ENCODE measurements at regions not wholly inside any gene's neighbourhood (a gene's known extent, or its start where the extent isn't known, plus 50 kb on each side); places are given as distances from the start of the nearest gene placed in this dataset.

DNA sequence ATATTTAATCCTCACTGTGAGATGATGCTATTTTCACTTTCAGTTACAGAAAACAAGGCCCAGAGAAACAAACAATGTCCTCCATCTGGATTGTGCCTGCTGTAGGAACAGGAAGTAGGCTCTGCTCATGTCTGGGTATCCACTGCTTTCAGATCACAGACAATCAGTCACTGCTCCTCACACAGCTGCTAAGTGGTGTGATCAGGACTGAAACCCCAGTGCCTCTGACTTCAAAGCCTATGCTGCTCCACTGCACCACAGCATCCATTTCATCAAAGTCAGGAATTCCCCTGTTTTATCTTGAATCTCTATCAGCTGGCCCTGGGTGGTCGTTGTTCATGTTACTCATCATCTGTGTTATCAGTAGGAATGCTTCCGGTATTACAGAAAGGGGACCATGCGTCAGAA is 303.8 kb upstream of the TRIB2 start:
- DNase-seq (ENCODE audit: low read depth, low spot score) = no peak

DNA sequence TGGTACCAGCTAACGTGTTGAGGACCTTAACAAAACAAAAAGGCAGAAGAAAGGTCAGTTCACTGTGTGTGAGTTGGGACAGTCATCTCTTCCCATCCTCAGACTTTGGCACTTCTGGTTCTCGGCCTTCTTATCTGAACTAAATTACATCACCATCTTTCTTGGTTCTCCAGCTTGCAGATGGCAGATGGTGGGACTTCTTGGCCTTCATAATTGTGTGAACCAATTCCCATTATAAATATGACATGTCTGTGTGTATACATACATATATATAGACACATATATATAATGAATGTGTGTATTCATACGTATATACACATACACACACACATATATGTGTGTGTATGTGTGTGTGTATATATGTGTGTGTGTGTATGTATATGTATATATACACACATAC is 301.2 kb upstream of the TRIB2 start:
- no peak for DNase-seq (ENCODE audit: low read depth, low spot score)

DNA sequence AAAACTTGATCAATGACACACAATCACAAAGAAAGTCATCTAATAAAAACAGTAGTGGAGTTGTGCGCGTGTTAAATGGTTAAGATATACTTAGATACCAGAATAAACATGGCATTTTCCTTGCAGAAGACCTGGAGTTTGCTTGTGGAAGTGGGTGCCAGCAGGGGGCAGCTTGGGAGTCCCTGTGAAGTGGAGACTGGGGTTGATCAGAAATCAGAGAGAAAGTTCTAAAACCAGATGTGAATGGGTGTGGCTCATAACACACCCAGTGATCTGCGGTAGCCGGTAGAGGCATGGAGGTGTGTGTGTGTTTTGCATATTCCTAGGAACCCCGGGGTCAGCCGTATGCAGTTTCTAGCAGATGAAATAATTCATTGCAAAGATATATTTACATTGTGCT is 300.1 kb upstream of the TRIB2 start:
- peak; percentile 24 for DNase-seq (ENCODE audit: low read depth, low spot score)

DNA sequence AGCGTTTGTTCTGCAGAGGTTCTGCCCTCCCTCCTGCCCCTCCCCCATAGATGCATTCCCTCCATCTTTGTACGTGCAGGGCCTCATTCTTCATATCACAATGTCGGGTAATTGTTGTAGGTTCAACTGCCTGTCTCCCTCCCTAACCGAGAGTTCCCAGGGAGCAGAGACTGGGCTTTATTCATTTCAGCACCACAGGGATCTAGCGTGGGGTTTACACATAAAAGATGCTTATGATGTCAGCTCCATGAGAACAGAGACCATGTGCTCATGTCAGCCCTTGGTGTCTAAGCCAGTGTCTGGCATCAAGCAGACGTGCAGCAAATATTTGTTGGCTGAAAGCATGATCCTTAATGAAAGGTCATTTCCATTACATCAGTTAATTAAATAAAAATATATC is 298.9 kb upstream of the TRIB2 start:
- no peak for DNase-seq (ENCODE audit: low read depth, low spot score)

DNA sequence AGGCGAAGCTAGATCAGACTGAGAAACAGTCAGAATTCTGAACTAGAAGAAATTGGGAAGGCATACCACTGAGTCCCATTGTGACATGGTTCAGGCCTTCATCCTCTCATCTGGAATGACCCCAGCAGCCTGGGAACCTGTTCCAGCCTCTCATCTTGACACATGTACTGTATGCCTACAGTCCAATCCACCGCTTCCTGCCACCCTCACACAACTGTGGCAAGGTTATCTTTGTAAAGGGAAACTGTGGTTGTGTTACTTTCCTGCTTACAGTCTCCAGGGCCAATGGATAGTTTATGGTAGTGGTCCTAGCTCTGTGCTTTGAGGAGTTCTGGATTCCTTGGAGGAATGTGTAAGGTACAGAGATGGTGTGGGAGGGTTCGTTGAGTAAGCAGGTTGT is 296.9 kb upstream of the TRIB2 start:
- DNase-seq (ENCODE audit: low read depth, low spot score) = no peak

DNA sequence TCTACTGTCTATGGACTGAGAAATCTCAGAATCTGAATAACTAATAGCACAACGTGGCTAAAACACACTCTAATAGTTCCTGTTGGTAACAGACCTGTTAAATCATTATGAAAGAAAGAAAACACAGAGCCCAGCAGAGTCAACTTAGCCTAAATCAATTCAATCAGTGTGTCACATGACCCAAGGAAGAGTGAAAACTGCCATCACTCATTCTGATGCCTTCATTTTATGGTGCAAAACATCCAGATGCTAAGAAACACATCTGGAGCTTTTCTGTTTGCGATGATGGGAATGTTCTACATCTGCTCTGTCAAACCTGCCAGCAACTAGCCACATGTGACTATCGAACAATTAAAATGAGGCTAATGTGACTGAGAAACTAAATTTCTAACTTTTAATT is 295.7 kb upstream of the TRIB2 start:
- no peak for DNase-seq (ENCODE audit: low read depth, low spot score)

DNA sequence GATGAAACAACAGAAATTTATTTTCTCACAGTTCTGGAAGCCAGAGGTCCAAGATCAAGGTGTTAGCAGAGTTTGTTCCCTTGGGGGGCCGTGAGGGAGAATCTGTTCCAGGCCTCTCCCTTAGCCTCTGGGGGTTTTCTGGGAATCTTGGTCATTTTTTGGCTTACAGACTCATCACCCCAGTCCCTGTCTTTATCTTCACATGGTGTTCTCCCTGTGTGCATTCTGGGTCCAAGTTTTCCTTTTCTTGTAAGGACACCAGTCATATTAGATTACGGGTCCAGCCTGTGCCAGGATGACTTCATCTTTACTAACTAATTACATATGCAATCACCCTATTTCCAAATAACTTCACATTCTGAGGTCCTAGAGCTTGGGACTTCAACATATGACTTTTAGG is 292.5 kb upstream of the TRIB2 start:
- no peak for DNase-seq (ENCODE audit: low read depth, low spot score)

DNA sequence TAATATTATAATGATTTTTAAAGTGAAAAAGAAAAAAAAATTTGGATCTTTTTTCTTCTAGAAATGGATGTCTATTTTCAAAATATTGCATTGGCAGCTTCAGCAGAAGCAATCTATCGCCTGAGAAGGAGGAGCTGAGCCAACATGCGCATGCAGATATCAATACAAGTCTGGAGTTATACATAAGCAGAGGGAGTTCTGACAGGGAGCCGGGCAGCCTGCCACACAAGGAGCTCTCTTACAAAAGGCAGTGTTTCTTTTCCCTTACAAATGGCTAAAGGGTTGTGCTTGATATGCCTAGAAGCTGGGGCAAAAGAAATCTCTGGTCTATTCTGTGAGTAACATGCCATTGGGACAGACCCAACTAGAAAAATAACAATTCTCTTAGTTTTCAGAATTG is 291.9 kb upstream of the TRIB2 start:
- no peak for DNase-seq (ENCODE audit: low read depth, low spot score)

DNA sequence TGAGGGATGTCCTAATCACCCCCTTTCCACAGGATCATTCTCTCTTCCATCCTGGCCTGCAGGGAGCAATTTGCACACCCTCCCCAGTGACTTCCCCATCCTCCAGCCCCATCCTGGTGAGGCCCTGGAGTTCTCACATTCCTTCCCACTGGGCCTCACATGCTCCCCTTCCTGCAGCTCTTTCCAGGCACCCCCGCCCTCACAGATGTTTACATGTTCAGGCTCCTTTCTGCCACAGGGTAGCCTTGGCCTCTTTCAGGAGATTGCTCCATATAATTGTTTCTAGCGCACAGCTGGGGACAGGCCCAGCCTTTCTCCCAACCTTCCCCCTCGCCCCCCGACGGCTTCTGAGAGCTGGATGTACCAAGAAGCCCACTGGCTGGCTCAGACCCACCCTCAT is 288.4 kb upstream of the TRIB2 start:
- DNase-seq (ENCODE audit: low read depth, low spot score) = no peak

DNA sequence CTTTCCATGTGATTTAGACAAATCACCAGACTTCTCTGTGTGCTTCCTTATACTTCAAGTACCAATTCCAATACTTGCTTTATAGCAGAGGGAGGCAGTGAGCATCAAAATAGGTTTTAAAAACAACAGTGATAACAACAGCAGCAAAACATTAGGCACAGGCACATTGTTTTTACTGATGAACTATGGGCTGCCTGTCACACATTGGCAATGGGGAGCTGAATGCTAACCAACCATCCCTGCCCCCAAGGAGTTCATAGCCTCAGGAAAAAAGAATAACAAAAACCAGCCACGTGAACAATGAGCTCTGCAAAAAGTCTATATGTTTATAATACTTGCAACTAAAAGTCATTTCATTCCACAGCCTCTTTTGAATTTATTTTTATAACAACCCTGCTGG is 287.9 kb upstream of the TRIB2 start:
- no peak for DNase-seq (ENCODE audit: low read depth, low spot score)

DNA sequence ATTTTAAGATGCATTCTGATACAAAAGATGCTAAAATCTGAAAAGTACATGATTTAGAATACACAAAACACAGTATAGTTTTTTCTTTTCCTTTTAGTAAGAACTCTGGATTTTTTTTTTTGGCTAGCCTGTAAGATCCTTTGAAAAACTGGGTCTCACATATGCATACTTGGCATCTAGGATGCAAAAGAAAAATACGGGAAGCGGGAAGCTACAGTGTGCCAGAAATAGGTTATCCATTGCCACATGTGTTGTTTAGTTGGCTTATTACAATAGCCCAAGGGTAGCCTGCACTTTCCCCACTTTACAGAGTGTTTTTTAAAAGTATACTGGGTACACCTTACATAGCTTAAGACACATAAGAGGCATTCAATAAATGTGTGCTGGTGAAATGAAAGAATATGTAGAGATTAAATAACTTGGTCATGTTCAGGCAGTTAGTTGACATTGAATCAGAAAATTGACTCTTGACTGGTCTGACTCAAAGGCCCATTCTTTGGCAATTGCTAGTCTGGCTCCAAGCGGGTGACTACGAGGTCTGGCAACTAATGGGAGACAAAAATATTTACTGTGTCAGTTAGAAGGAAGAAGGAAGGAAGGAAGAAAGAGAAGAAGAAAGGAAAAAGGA is 286.8 kb upstream of the TRIB2 start:
- no peak for DNase-seq (ENCODE audit: low read depth, low spot score)

DNA sequence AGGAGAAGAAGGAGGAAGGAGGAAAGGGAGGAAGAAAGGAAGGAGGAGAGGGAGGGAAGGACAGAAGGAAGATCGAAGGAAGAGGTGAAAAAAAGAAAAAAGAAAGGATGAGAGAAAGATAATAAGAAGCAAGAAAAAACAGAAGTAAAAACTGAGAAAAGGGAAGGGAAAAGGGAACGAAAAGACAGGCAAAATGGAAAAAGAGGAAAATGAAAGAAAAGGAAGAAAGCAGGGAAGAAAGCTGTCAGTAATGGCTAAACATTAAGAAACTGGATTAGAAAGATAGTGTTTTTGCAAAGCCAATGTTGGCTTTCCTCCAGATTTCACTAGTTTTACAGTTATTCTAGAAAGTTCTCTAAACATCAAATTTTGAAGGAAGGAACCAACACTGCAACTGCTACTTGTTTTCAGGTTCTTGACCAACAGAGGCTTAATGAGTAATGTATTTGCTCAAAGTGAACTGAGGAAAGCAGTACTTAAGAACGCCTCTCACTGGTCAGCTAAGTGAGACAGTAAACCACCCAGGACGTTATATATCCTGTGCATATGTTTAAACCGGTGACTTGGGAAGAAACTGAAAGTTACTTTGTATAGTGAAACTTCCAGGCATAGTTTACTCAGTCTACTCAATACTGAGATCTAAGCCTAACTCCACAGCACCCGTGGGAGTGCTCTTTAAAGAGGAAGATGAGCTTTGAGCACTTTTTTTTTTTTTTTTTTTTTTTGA is 286.2 kb upstream of the TRIB2 start:
- DNase-seq (ENCODE audit: low read depth, low spot score) = no peak

DNA sequence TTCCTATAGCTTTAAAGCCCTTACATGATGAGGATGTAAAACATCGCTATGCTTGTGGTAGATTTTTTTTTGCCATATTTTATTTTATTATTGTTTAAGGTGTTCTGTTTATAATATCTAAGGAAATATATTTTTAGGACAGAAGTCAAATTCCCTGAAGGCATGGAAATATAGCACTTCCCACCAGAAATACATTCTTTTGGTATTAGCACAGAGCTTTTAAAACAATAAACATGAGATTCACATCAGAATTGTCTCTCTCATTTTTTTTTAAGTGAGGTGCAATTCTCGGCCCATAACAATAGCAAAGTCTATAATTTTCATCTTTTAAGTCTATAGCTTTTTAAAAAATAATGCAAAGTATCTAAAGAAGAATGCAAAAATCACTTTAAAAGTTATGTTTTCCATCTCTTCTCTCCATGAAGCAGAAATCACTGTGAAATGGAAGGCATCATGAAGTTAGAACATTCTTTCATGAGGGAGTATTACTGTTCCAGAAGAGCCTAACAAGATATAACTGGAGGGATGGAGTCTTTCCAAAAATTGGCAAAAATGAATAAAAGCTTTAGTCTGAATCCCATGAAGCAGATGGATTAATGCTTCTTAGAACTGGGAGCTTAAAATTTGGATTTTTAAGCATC is 283.6 kb upstream of the TRIB2 start:
- no peak for DNase-seq (ENCODE audit: low read depth, low spot score)

DNA sequence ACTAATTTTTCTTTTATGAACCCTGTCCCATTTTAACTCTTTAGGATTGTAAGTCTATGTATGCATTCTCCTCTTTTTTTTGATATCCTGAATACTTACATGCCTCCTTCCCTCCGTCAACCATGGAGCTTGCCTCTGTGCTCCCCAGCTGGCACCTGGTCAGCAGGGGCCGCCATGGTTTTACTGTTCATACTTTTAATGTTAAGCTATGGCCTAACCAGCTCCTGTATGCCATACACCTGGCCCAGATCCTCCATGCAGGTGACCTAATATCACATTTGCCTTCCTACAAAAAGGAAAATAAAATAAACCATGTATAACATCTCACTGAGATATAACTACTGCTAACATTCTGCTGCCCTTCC is 283.1 kb upstream of the TRIB2 start:
- no peak for DNase-seq (ENCODE audit: low read depth, low spot score)

DNA sequence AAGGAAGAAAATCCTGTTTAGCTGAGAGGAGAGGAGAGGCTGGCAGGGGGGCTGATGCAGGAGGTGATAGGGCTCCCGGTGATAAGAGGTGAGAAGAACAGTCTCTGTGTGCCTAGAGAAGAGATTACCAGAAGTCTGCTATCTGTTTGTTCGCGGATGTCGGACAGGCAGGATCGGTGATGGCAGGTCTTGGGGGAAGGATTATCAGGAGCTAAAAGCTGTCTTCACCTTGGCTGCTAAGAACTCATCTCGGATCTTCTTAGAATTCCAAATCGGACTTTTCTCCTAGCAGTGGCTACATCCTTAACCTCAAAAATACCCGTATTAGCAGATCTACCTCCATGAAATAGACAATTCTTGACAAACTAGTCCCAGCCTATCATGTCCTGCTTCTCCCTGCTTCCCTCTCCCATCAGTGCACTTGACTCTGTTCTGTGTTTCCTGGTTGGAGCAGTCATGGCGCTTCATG is 282.1 kb upstream of the TRIB2 start:
- DNase-seq (ENCODE audit: low read depth, low spot score) = no peak

DNA sequence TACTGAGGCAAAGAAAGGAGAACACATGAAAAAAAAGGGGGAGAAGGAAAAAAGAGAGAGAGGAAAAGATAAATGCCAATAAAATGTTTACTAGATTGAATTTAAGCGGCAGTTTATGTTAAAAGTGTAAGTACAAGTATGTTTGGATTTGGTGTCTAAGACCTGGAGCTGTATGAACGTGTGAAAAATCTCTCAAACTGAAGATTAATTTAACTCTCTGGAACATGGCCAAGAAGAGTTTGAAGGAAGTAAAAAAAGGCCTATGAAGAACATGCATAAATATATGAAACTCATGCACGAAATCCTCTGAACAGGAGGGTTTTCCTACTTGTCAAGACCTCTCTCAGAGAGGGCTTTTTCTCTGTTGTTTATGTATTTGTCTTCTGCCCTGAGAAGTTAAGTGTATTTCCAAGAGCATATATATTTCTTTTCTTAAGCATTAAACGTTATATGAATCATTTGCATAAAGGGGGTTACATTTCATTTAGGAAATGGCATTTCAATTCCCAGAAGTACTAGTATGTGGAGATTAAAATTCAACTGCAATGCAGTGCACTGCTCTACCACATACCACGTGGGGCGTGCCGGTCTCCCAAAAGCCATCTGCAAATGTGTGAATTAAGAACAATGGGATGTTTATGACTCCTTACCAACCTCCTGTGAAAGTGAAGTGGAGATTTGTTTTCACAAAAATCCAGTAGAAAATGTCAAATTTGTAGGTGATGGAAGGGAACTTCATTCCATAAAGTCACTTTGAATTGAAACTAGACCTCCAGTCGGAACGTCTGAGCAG is 281.1 kb upstream of the TRIB2 start:
- DNase-seq (ENCODE audit: low read depth, low spot score) = no peak

DNA sequence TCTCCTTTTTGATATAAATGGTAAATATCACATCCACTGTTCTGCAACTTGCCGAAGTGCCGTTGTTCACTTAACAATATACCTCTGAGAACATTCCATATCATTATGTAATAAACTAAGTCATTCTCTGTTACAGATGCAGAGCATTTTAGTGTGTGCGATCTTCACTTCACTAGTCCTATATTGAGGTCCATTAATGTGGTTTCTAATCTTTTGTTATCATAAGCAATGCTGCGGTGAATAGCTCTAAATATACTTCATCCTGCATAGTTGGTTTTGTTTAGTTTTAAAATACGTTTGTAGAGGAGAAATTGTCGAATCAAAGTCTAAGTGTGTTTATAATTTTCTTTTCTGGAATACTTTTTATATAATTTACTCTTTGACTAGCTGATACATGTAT is 280.3 kb upstream of the TRIB2 start:
- no peak for DNase-seq (ENCODE audit: low read depth, low spot score)

DNA sequence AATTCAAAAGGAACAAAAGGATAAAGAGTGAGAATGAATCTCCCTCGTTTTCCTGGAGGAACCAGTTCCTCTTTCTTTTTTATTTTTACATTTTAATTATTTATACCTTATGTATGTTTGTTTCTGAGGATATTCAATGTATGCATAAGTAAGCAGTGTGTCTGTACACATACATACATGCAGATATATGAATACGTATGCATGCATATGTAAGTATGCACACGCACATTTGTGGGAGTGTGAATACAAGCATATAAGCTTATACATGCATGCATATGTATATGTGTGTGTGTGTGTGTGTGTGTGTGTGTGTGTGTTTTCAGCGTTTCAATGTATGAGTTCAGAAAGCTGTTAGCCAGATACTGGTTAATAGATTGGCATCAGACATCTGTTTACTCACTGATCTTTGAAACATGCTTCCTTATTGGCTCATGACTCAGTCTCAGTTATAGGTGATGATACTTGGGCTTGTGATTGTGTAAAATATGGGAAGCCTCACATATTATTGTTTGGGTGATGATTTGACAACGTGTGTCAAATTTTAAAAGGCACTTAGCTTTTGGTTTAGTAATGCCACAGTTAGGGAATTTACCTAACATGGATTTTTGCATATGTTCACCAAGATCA is 279.7 kb upstream of the TRIB2 start:
- no peak for DNase-seq (ENCODE audit: low read depth, low spot score)

DNA sequence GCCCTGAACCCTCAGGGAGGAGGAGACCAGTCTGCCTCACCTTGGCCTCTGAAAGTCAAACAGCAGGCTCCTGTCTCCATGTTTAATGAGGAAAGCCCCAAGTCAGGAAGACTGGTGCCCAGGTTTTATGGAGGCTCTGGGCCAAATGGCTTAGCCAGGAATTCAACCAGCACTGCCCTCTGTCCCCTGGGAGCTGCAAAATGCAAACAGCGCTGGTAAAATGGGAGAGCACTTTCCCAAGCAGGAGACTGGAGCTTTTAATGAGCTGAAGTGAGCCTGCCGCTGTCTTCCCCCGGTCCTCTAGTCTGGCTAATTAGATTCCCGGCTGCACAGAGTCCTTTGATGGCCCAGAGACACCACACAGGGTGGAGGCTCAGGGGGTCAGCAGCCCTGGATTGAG is 276.0 kb upstream of the TRIB2 start:
- no peak for DNase-seq (ENCODE audit: low read depth, low spot score)

DNA sequence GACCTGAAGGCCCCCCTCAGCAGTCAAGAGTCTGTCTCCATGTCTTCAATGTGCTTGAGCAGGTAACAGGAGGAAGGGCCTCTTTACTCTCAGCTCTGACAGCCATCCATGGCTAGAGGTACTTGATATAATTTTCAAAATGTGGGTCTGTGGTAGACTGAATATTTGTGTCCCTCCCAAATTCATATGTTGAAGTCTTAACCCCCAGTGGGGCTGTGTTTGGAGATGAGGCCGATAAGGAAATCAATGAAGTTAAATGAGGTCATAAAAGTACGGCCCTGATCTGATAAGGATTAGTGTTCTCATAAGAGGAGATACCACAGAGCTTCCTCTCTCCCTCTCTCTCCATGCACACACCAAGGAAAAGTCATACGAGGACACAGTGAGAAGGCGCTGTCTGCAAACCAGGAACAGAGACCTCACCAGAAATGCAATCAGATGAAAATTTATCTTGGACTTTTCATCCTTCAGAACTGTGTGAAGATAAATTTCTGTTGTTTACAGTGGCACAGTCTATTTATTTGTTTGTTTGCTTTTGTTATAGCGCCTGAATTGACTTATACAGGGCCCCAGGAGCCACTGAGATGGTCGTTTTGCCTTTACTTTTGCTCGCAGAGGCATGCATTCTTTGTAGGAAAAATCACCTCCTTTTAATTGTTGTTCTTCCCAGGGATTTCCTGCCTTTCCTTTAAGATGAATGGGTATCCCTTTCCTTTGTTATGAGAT is 274.8 kb upstream of the TRIB2 start:
- no peak for DNase-seq (ENCODE audit: low read depth, low spot score)

DNA sequence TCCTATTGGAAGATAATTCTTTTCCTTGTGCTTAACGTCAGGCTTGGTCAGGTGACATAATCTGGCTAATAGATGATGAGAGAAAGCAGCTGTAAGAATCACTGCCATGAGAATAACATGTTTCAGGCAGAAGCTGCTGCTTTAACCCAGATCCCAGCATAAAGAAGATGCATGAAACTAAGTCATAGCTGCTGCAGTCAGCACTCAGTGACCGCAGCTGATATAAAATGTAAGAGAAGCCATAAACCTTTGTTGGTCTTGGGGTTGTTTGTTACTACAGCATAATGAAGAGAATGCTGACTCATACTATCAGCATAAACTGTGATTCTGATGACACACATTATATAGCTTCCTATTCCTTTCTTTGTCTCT is 274.3 kb upstream of the TRIB2 start:
- DNase-seq (ENCODE audit: low read depth, low spot score) = no peak
